ENCODE measurements at regions not wholly inside any gene's neighbourhood (a gene's known extent, or its start where the extent isn't known, plus 50 kb on each side); places are given as distances from the start of the nearest gene placed in this dataset.

DNA sequence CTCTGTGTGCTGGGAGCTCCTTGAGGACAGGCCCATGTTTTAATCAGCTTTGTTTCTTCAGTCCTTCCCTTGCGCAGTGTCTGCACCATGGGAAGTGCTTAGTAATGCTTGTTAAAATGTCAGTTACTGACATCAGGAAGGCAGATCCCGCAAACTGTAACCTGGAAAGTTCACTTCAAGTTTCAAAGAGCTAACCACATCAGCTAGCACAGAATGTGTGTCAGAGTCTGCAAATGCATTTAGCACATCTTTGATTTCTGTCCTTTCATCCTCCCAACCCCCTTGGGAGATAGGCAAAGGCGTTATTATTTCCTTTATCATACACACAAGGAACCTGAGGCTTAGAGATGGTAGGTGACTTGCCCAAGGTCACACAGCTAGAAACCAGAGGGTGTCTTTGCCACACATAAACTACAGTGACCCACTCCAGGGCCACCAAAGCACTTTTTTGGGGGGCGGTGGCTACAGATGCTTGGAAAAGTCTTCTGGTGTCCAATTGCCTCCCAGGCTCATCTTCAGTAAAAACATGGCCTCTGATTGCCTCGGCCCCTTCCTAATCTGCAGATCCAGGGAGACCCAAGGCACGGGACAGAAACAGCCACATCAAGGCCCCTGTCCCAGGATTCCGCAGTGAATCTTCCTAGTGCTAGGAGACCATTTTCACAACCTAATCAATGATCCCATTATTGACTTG is 116.2 kb upstream of the GPR26 start:
- ATAC-seq = no peak
- no peak for DNase-seq (ENCODE audit: extremely low read depth in 1 of 4, low spot score in 3 of 4)
- TF ChIP-seq HDAC3 (IDR thresholded peaks at IDR 0.05; ENCODE audit: borderline replicate concordance, partially characterized antibody) (no peak), GABPA (tag; conservative IDR thresholded peaks at IDR 0.05; ENCODE audit: low read depth) (no peak), NONO (IDR thresholded peaks at IDR 0.05; ENCODE audit: low read depth in 2 of 2, low read length in 1 of 2) (no peak), ZNF584 (CRISPR knock-in tag; IDR thresholded peaks at IDR 0.05; ENCODE audit: low read depth) (no peak), ZNF143 (CRISPR knock-in tag; IDR thresholded peaks at IDR 0.05) (no peak), TARDBP (IDR thresholded peaks at IDR 0.05) (no peak), KLF16 (IDR thresholded peaks at IDR 0.05) (no peak), RB1 (IDR thresholded peaks at IDR 0.05; ENCODE audit: low read depth) (no peak), EZH2 (IDR thresholded peaks at IDR 0.05; ENCODE audit: borderline replicate concordance, low read depth, low read length) (no peak), GATA2 (CRISPR knock-in tag; IDR thresholded peaks at IDR 0.05) (no peak), ZFP30 (CRISPR knock-in tag; IDR thresholded peaks at IDR 0.05; ENCODE audit: borderline replicate concordance) (no peak), FOXJ3 (CRISPR knock-in tag; IDR thresholded peaks at IDR 0.05) (no peak), ARNT (IDR thresholded peaks at IDR 0.05) (no peak), NCOA4 (IDR thresholded peaks at IDR 0.05; ENCODE audit: partially characterized antibody) (no peak), KLF6 (CRISPR knock-in tag; IDR thresholded peaks at IDR 0.05; ENCODE audit: borderline replicate concordance) (no peak)
- TF ChIP-seq, protein P1, sequence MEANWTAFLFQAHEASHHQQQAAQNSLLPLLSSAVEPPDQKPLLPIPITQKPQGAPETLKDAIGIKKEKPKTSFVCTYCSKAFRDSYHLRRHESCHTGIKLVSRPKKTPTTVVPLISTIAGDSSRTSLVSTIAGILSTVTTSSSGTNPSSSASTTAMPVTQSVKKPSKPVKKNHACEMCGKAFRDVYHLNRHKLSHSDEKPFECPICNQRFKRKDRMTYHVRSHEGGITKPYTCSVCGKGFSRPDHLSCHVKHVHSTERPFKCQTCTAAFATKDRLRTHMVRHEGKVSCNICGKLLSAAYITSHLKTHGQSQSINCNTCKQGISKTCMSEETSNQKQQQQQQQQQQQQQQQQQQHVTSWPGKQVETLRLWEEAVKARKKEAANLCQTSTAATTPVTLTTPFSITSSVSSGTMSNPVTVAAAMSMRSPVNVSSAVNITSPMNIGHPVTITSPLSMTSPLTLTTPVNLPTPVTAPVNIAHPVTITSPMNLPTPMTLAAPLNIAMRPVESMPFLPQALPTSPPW (CRISPR knock-in tag; IDR thresholded peaks at IDR 0.05) = no peak
- TF ChIP-seq, protein P2, sequence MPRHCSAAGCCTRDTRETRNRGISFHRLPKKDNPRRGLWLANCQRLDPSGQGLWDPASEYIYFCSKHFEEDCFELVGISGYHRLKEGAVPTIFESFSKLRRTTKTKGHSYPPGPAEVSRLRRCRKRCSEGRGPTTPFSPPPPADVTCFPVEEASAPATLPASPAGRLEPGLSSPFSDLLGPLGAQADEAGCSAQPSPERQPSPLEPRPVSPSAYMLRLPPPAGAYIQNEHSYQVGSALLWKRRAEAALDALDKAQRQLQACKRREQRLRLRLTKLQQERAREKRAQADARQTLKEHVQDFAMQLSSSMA (CRISPR knock-in tag; IDR thresholded peaks at IDR 0.05) = no peak
- Histone ChIP-seq H3K4me1 (replicated peaks in 1 of 2; ENCODE audit: control insufficient read depth in 2 of 2, insufficient read depth in 2 of 2, low read length in 2 of 2) (peaks cover 0 to 2% of the 10 kb centered on the region in 2 experiments; a peak in 1 of 5 replicates), H3K9ac (ENCODE audit: insufficient read depth in 1 of 2, low read depth in 2 of 2, low read length in 2 of 2) (no peak overlapping the region), H3K9me1 (ENCODE audit: control insufficient read depth, insufficient read depth, low read length) (no peaks in the 10 kb centered on the region), H2AFZ (ENCODE audit: low read depth, low read length) (no peak overlapping the region), H3K4me3 (no peak overlapping the region), H3K36me3 (ENCODE audit: control insufficient read depth, insufficient read depth, low read length) (no peaks in the 10 kb centered on the region), H3K27ac (ENCODE audit: extremely low read depth, low read depth, low read length) (no peak overlapping the region), H4K20me1 (replicated peaks; ENCODE audit: control insufficient read depth, insufficient read depth, low read length) (no peaks in the 10 kb centered on the region), H3K27me3 (ENCODE audit: control insufficient read depth in 2 of 2, insufficient read depth in 2 of 2, low read length in 2 of 2) (0 out of 5 replicates have a peak, but pooled peaks cover 0 to 5% of the 10 kb centered on the region in 2 experiments), H3K4me2 (ENCODE audit: insufficient read depth, low read length) (no peak overlapping the region), H3K9me3 (replicated peaks; ENCODE audit: control insufficient read depth, insufficient read depth, low read depth, low read length) (no peaks in the 10 kb centered on the region), H3K79me2 (ENCODE audit: control insufficient read depth, insufficient read depth, low read length) (no peaks in the 10 kb centered on the region)
- CTCF ChIA-PET (ENCODE audit: low intra/inter-chr PET ratio) = no interaction called here
- POLR2A ChIA-PET = interaction anchor here (1.8 kb wide), 1 partner anchor 10 kb away, joined by 6 read pairs; no protein-coding TSS in a partner anchor
- no TSS peak for BruUV-seq (replicated peaks)
- in situ Hi-C loops (cut with MboI) = loop anchor here (5.0 kb wide), 1 partner anchor 508 kb away; no protein-coding TSS in a partner anchor
- 3% methylated on average over 7 of the region's 7 CpGs for WGBS (ENCODE audit: insufficient coverage, low coverage, missing lambda C conversion rate)
- FAIRE-seq = no peak
- intact Hi-C loops (cut with micrococcal nuclease) = no loop called here
